ENCODE measurements at regions not wholly inside any gene's neighbourhood (a gene's known extent, or its start where the extent isn't known, plus 50 kb on each side); places are given as distances from the start of the nearest gene placed in this dataset.
"Not testable (repeated sequence)": the region's sequence is repeated elsewhere in the genome, so short reads cannot be mapped to it uniquely, and the experiment has no call there.

GRCh38 chr10:129199826-129200225, 267.2 kb upstream of the MGMT start:
- no peak for DNase-seq

- DNase-seq: no peak
Measured at GRCh38 chr10:129203819-129204218, 263.2 kb upstream of the MGMT start.

- no peak for DNase-seq
Measured at GRCh38 chr10:129207297-129207696, 259.7 kb upstream of the MGMT start.

- no peak for DNase-seq
Measured at GRCh38 chr10:129210876-129211275, 256.2 kb upstream of the MGMT start.

GRCh38 chr10:129213256-129213655, 253.8 kb upstream of the MGMT start:
- DNase-seq: no peak

- not testable (repeated sequence) for DNase-seq
Measured at GRCh38 chr10:129213996-129214395, 253.0 kb upstream of the MGMT start.

- DNase-seq: no peak
Measured at GRCh38 chr10:129219364-129219763, 247.7 kb upstream of the MGMT start.

- no peak for DNase-seq
Measured at GRCh38 chr10:129222436-129222835, 244.6 kb upstream of the MGMT start.

- DNase-seq: no peak
Measured at GRCh38 chr10:129223363-129223762, 243.7 kb upstream of the MGMT start.

GRCh38 chr10:129224065-129224464, 243.0 kb upstream of the MGMT start:
- DNase-seq: no peak

GRCh38 chr10:129231821-129232220, 235.2 kb upstream of the MGMT start:
- DNase-seq: no peak

- DNase-seq: no peak
Measured at GRCh38 chr10:129233351-129234148, 233.5 kb upstream of the MGMT start.

- no peak for DNase-seq
Measured at GRCh38 chr10:129236274-129236691, 230.8 kb upstream of the MGMT start.

GRCh38 chr10:129241461-129241860, 225.6 kb upstream of the MGMT start:
- no peak for DNase-seq

GRCh38 chr10:129244298-129244697, 222.7 kb upstream of the MGMT start:
- DNase-seq: no peak

GRCh38 chr10:129244757-129245156, 222.3 kb upstream of the MGMT start:
- no peak for DNase-seq

- DNase-seq: no peak
Measured at GRCh38 chr10:129253161-129253864, 213.7 kb upstream of the MGMT start.

- DNase-seq: no peak
Measured at GRCh38 chr10:129253865-129254179, 213.2 kb upstream of the MGMT start.

GRCh38 chr10:129258283-129258923, 208.6 kb upstream of the MGMT start:
- no peak for DNase-seq

GRCh38 chr10:129259128-129259815, 207.8 kb upstream of the MGMT start:
- DNase-seq: no peak

- no peak for DNase-seq
Measured at GRCh38 chr10:129272176-129272575, 194.9 kb upstream of the MGMT start.

- no peak for DNase-seq
Measured at GRCh38 chr10:129272866-129273650, 194.0 kb upstream of the MGMT start.

GRCh38 chr10:129273860-129274259, 193.2 kb upstream of the MGMT start:
- DNase-seq: no peak

Measured in activated CD4-positive, alpha-beta T cell treated with anti-CD3 and anti-CD28 coated beads, Interleukin-2, Interleukin-6, amounts not matched to agents 100 ng/mL and 50 ng/mL, durations not matched to agents 16 hours and 8 hours (primary cell).